OCI-LY7 (cell line): ENCODE measurements at regions not wholly inside any gene's neighbourhood (a gene's known extent, or its start where the extent isn't known, plus 50 kb on each side); places are given as distances from the start of the nearest gene placed in this dataset.

Experiments
- BruUV-seq: library from RNA; stranded (reverse); fragments of 400-500 nt; replicated peaks from 2 replicates; lab custom pipeline; 2021; lab: Mats Ljungman, UMichigan
- CTCF ChIA-PET: fragments of 300-600 bp; sonication (Branson Sonifier 250); formaldehyde crosslinking; loops from one replicate; lab custom pipeline; 2022; ENCODE audit warnings: antibody characterized with exemption; ENCODE audit not compliant: unreplicated experiment; lab: Charles Lee
- POLR2A ChIA-PET: fragments of 300-600 bp; sonication (Branson Sonifier 250); formaldehyde crosslinking; loops from one replicate; lab custom pipeline; 2022; ENCODE audit warnings: antibody characterized with exemption; lab: Charles Lee
- DNase-seq: peaks from one replicate; pipeline ENCODE4 v3.0.0-alpha.2; 2015; ENCODE audit warnings: low spot score
- H2AFZ ChIP-seq: fragments of 200-600 bp; sonication (generic), shearing (Covaris generic); 2 replicates; pipeline ENCODE4 v1.6.1; 2014; ENCODE audit warnings: mild to moderate bottlenecking, antibody characterized with exemption, low read length, moderate library complexity
- H3K27ac ChIP-seq: fragments of 200-600 bp; sonication (generic); 2 replicates; pipeline ENCODE4 v1.5.1; 2014; ENCODE audit warnings: mixed run types, low read depth, mild to moderate bottlenecking, moderate library complexity, low read length, inconsistent platforms; ENCODE audit not compliant: poor library complexity, severe bottlenecking
- H3K36me3 ChIP-seq: fragments of 200-600 bp; sonication (generic); 2 replicates; pipeline ENCODE4 v1.6.1; 2014; ENCODE audit warnings: mild to moderate bottlenecking, antibody characterized with exemption, low read length, moderate library complexity, mixed read lengths; ENCODE audit not compliant: insufficient read depth
- H3K4me1 ChIP-seq: fragments of 200-600 bp; sonication (generic); 2 replicates; pipeline ENCODE4 v1.5.1; 2014; ENCODE audit warnings: mild to moderate bottlenecking, low read length; ENCODE audit not compliant: insufficient read depth, poor library complexity, severe bottlenecking
- H3K4me2 ChIP-seq: fragments of 200-600 bp; sonication (generic); 2 replicates; pipeline ENCODE4 v1.6.1; 2014; ENCODE audit warnings: mild to moderate bottlenecking, low read length
- H3K4me3 ChIP-seq: fragments of 200-600 bp; sonication (generic); 2 replicates; pipeline ENCODE4 v1.5.1; 2014; ENCODE audit warnings: mild to moderate bottlenecking, low read depth, low read length; ENCODE audit not compliant: poor library complexity, severe bottlenecking
- H3K79me2 ChIP-seq: fragments of 200-600 bp; sonication (generic); 2 replicates; pipeline ENCODE4 v1.6.1; 2016; ENCODE audit warnings: low read depth, mild to moderate bottlenecking, low read length, moderate library complexity, mixed read lengths; ENCODE audit not compliant: insufficient read depth
- H3K9me2 ChIP-seq: fragments of 200-600 bp; sonication (generic); 2 replicates; pipeline ENCODE4 v1.6.1; 2016; ENCODE audit warnings: mild to moderate bottlenecking, low read length, mixed read lengths; ENCODE audit not compliant: insufficient read depth
- H3K9me3 ChIP-seq: fragments of 200-600 bp; sonication (generic); 2 replicates; pipeline ENCODE4 v1.6.1; 2014; ENCODE audit warnings: mild to moderate bottlenecking, mixed run types, low read length, mixed read lengths
- H4K20me1 ChIP-seq: fragments of 200-600 bp; sonication (generic); 2 replicates; pipeline ENCODE4 v1.6.1; 2014; ENCODE audit warnings: mild to moderate bottlenecking, antibody characterized with exemption, low read length, moderate library complexity, mixed read lengths; ENCODE audit not compliant: insufficient read depth
- CTCF ChIP-seq: fragments of 200-600 bp; sonication (generic); conservative IDR thresholded peaks from 2 replicates; pipeline ENCODE4 v1.5.1; 2014; ENCODE audit warnings: mild to moderate bottlenecking, antibody characterized with exemption, low read length, moderate library complexity, mixed read lengths
- EZH2phosphoT487 ChIP-seq: fragments of 200-600 bp; sonication (generic); IDR thresholded peaks from 2 replicates; pipeline ENCODE4 v1.6.1; 2018; ENCODE audit warnings: low read depth, borderline replicate concordance, mild to moderate bottlenecking, mixed run types, antibody characterized with exemption, low read length, moderate library complexity, mixed read lengths
- intact Hi-C: fragments of 100-400 bp; cut with micrococcal nuclease; formaldehyde crosslinking; loops from one replicate; pipeline ENCODE4 v1.10.0; 2022; ENCODE audit not compliant: unreplicated experiment

DNA sequence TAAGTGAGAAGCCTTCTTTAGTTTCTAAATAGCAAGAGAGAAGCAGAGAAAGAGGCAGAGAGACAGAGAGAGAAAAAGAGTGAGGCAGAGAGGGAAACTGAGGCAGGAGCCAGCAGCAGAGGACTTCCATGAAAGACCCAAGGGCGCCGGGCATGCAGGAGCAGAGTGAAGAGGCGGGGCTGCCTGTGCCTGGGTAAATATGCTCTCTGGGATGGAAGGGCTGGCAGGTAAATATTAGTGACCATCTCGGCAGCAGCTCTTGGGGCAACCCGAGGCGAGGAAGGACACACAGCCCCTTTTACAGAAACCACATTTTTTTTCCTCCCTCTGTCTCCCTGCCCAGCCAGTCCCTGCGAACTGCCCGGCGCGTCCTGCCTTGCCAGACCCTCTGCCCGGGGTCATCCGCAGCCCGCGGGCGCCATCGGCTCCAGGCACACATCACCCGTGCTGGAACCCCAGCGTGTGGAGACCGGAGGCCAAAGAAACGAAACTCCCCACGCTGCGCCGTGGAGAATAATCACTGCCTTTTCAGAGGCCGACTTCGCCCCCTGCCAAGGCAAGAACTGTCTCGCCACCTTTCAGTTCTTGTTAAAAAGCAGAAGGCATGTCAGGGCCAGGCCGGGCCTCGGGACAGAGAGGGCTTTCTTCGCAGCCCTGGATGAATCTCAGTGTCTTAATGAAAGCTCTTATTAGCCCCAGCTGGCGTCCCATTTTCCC is 61.3 kb downstream of the BOD1 start:
- intact Hi-C loops, result no loop called here
- ChIA-PET CTCF (no interaction called here), POLR2A (no interaction called here)
- Histone ChIP-seq H2AFZ (no peak overlapping the region), H3K9me3 (no peaks in the 10 kb centered on the region), H3K4me1 (no peaks in the 10 kb centered on the region), H3K9me2 (no peaks in the 10 kb centered on the region), H3K27ac (no peak overlapping the region), H3K4me2 (no peak overlapping the region), H3K79me2 (no peaks in the 10 kb centered on the region), H4K20me1 (no peaks in the 10 kb centered on the region), H3K4me3 (no peak overlapping the region), H3K36me3 (no peaks in the 10 kb centered on the region)
- no peak for DNase-seq
- TF ChIP-seq EZH2phosphoT487, result no peak
- no peak for TF ChIP-seq CTCF
- no TSS peak for BruUV-seq

DNA sequence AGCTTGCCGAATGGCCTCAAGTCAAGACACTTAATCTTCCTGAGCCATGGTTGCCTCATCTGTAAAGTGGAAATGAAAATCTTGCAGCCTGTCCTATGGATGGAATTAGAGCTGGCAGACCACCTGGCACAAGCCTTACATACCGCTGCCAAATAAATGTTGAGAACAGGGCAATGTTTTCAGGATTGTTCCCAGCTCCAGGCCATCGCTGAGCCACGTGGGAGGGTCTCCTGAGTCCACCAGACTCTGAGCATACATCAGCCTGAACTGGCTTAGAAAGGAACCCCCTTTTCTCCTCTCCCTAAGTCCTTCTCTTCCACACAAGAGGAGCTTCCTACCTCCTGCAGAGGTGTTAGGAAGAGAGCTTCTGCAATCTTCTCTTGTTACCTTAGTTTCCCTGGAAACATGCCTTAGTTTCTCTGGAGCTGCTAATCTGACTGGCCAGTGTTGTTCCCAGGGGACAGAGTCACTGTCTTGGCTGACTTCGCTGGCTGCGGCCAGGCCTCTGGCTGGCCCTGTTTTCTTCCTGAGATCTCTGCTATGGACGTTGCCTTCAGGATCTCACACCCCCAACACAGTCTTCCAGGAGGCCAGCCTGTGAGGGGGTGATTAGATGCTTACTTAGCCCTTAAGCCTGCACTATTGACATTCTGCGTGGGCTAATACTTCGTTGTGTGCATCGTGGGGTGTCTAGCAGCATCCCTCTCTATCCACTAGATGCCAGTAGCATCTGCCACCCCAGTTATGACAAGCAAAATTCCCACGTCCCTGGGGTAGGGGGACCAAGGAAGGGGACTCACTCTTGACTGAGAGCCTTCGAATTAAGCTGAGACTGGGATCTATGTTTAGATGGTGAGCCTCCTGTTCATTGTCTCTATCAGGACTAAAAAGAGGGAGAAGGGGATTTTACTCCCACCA is 62.2 kb downstream of the BOD1 start:
- Histone ChIP-seq H2AFZ (no peak overlapping the region), H3K9me3 (no peaks in the 10 kb centered on the region), H3K4me3 (no peak overlapping the region), H3K79me2 (no peaks in the 10 kb centered on the region), H4K20me1 (no peaks in the 10 kb centered on the region), H3K4me2 (no peak overlapping the region), H3K4me1 (no peaks in the 10 kb centered on the region), H3K9me2 (no peaks in the 10 kb centered on the region), H3K36me3 (no peaks in the 10 kb centered on the region), H3K27ac (no peak overlapping the region)
- BruUV-seq, result no TSS peak
- CTCF ChIA-PET, result no interaction called here
- intact Hi-C loops, result no loop called here
- POLR2A ChIA-PET, result no interaction called here
- no peak for TF ChIP-seq CTCF
- DNase-seq, result no peak

DNA sequence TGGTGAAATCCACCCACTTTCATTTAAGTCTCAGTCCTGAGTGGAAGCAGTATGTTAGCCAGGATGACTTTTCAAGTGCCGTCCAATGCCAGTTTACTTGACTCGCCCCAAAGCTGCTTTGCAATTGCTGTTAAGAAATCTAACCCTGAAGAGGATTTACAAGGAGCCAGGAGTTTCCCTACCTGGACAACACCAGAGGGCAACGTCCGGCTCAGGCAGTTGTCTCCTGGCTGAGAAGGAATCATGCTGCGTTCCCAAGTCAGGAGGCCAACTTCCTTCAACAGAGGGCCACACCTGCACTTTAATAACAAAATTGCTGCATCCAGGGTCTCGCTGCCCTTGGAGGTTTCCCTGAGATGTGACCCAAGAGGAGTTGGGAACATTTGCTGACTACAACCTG is 65.8 kb downstream of the BOD1 start:
- Histone ChIP-seq H3K9me2 (no peaks in the 10 kb centered on the region), H3K4me2 (no peak overlapping the region), H3K4me1 (no peaks in the 10 kb centered on the region), H3K9me3 (no peaks in the 10 kb centered on the region), H3K79me2 (no peaks in the 10 kb centered on the region), H3K4me3 (no peak overlapping the region), H3K27ac (no peak overlapping the region), H3K36me3 (no peaks in the 10 kb centered on the region), H2AFZ (no peak overlapping the region), H4K20me1 (no peaks in the 10 kb centered on the region)
- CTCF ChIA-PET, result no interaction called here
- no peak for TF ChIP-seq CTCF
- no peak for TF ChIP-seq EZH2phosphoT487
- intact Hi-C loops, result no loop called here
- BruUV-seq, result no TSS peak
- no peak for DNase-seq
- POLR2A ChIA-PET, result no interaction called here
